ENCODE measurements at regions not wholly inside any gene's neighbourhood (a gene's known extent, or its start where the extent isn't known, plus 50 kb on each side); places are given as distances from the start of the nearest gene placed in this dataset.

- no peak for TF ChIP-seq KAT7 (CRISPR knock-in tag; IDR thresholded peaks at IDR 0.05; ENCODE audit: borderline replicate concordance)
- TF ChIP-seq TP53 (CRISPR knock-in tag; IDR thresholded peaks at IDR 0.05), result no peak
- no peak for TF ChIP-seq ERG (CRISPR knock-in tag; IDR thresholded peaks at IDR 0.05)
- no peak for TF ChIP-seq NFE2L1 (CRISPR knock-in tag; IDR thresholded peaks at IDR 0.05)
These were observed 91.5 kb upstream of the SASH1 start (continued) for GRCh38 chr6:148250975-148251685.

GRCh38 chr6:148251891-148252290 is 90.7 kb upstream of the SASH1 start:
- ATAC-seq (no peak), DNase-seq (ENCODE audit: low spot score) (no peak)
- TF ChIP-seq GTF2I (CRISPR knock-in tag; conservative IDR thresholded peaks at IDR 0.05) (no peak), EMX1 (CRISPR knock-in tag; IDR thresholded peaks at IDR 0.05) (no peak), MXD4 (CRISPR knock-in tag; IDR thresholded peaks at IDR 0.05; ENCODE audit: borderline replicate concordance) (no peak), ELF4 (CRISPR knock-in tag; IDR thresholded peaks at IDR 0.05; ENCODE audit: low read depth) (no peak), IRF1 (CRISPR knock-in tag; IDR thresholded peaks at IDR 0.05) (no peak), MAX (CRISPR knock-in tag; IDR thresholded peaks at IDR 0.05) (no peak), AFF4 (CRISPR knock-in tag; IDR thresholded peaks at IDR 0.05; ENCODE audit: borderline replicate concordance) (no peak), TP53 (CRISPR knock-in tag; IDR thresholded peaks at IDR 0.05) (no peak), ZNF138 (CRISPR knock-in tag; conservative IDR thresholded peaks at IDR 0.05) (no peak), ZNF232 (CRISPR knock-in tag; IDR thresholded peaks at IDR 0.05) (no peak), PREB (CRISPR knock-in tag; IDR thresholded peaks at IDR 0.05; ENCODE audit: borderline replicate concordance) (no peak), CTCF (IDR thresholded peaks at IDR 0.05) (no peak), TEAD4 (CRISPR knock-in tag; IDR thresholded peaks at IDR 0.05) (no peak), E2F1 (CRISPR knock-in tag; IDR thresholded peaks at IDR 0.05) (no peak), NFYB (CRISPR knock-in tag; conservative IDR thresholded peaks at IDR 0.05; ENCODE audit: low read depth) (no peak), SMAD4 (CRISPR knock-in tag; IDR thresholded peaks at IDR 0.05) (no peak), ZNF416 (CRISPR knock-in tag; IDR thresholded peaks at IDR 0.05) (no peak)
- Mint-ChIP-seq H3K27me3 (ENCODE audit: low read depth) (no peaks in the 10 kb centered on the region), H3K4me3 (no peak overlapping the region), H3K9me3 (peaks cover 13% of the 10 kb centered on the region), H3K27ac (no peak overlapping the region), H3K4me1 (peaks cover 7% of the 10 kb centered on the region), H3K36me3 (peaks cover 4% of the 10 kb centered on the region; the same call in 1 of the 2 replicates)
- POLR2A ChIA-PET, result no interaction called here
- CTCF ChIA-PET, result interaction anchor here (1.6 kb wide), 2 partner anchors 72 to 75 kb away, joined by 6 to 9 read pairs; no protein-coding TSS in a partner anchor
